ENCODE measurements at regions not wholly inside any gene's neighbourhood (a gene's known extent, or its start where the extent isn't known, plus 50 kb on each side); places are given as distances from the start of the nearest gene placed in this dataset.
"Not testable (repeated sequence)": the region's sequence is repeated elsewhere in the genome, so short reads cannot be mapped to it uniquely, and the experiment has no call there.

- TF ChIP-seq PAX5 (IDR thresholded peaks at IDR 0.05; ENCODE audit: insufficient read depth, low read length, severe bottlenecking): no peak
- TF ChIP-seq POU2F2 (IDR thresholded peaks at IDR 0.05; ENCODE audit: low read depth, low read length): no peak
- no peak for TF ChIP-seq POLR2AphosphoS5 (IDR thresholded peaks at IDR 0.05; ENCODE audit: low read depth, low read length)
- FAIRE-seq (no peak), DNase-seq (ENCODE audit: insufficient read length, low spot score) (no peak)
Observed at GRCh38 chr5:89067362-89067761, 184.4 kb upstream of the MEF2C start.

- TF ChIP-seq TAF1 (IDR thresholded peaks at IDR 0.05; ENCODE audit: low read depth, low read length): no peak
- TF ChIP-seq POLR2A (IDR thresholded peaks at IDR 0.05; ENCODE audit: low read depth, low read length): no peak
- TF ChIP-seq SPI1 (IDR thresholded peaks at IDR 0.05; ENCODE audit: low read depth, low read length): no peak
- TF ChIP-seq PAX5 (IDR thresholded peaks at IDR 0.05; ENCODE audit: insufficient read depth, low read length, severe bottlenecking): no peak
- no peak for TF ChIP-seq POLR2AphosphoS5 (IDR thresholded peaks at IDR 0.05; ENCODE audit: low read depth, low read length)
- TF ChIP-seq POU2F2 (IDR thresholded peaks at IDR 0.05; ENCODE audit: low read depth, low read length): no peak
- DNase-seq (ENCODE audit: insufficient read length, low spot score) (no peak), FAIRE-seq (peak; percentile 16)
Observed at GRCh38 chr5:89065919-89066318, 182.9 kb upstream of the MEF2C start.

GRCh38 chr5:89064736-89065135 lies 181.8 kb upstream of the MEF2C start:
- TF ChIP-seq TAF1 (IDR thresholded peaks at IDR 0.05; ENCODE audit: low read depth, low read length) (no peak), SPI1 (IDR thresholded peaks at IDR 0.05; ENCODE audit: low read depth, low read length) (no peak), PAX5 (IDR thresholded peaks at IDR 0.05; ENCODE audit: insufficient read depth, low read length, severe bottlenecking) (no peak), POU2F2 (IDR thresholded peaks at IDR 0.05; ENCODE audit: low read depth, low read length) (no peak), POLR2A (IDR thresholded peaks at IDR 0.05; ENCODE audit: low read depth, low read length) (no peak), POLR2AphosphoS5 (IDR thresholded peaks at IDR 0.05; ENCODE audit: low read depth, low read length) (no peak)
- DNase-seq (ENCODE audit: insufficient read length, low spot score) (no peak), FAIRE-seq (no peak)

- TF ChIP-seq POU2F2 (IDR thresholded peaks at IDR 0.05; ENCODE audit: low read depth, low read length): no peak
- no peak for TF ChIP-seq TAF1 (IDR thresholded peaks at IDR 0.05; ENCODE audit: low read depth, low read length)
- TF ChIP-seq POLR2A (IDR thresholded peaks at IDR 0.05; ENCODE audit: low read depth, low read length): no peak
- no peak for TF ChIP-seq POLR2AphosphoS5 (IDR thresholded peaks at IDR 0.05; ENCODE audit: low read depth, low read length)
- TF ChIP-seq PAX5 (IDR thresholded peaks at IDR 0.05; ENCODE audit: insufficient read depth, low read length, severe bottlenecking): no peak
- no peak for TF ChIP-seq SPI1 (IDR thresholded peaks at IDR 0.05; ENCODE audit: low read depth, low read length)
- no peak for DNase-seq (ENCODE audit: insufficient read length, low spot score)
- FAIRE-seq: no peak
Observed at GRCh38 chr5:89064054-89064453, 181.1 kb upstream of the MEF2C start.

- no peak for DNase-seq (ENCODE audit: insufficient read length, low spot score)
- FAIRE-seq: no peak
- TF ChIP-seq POLR2AphosphoS5 (IDR thresholded peaks at IDR 0.05; ENCODE audit: low read depth, low read length) (no peak), POU2F2 (IDR thresholded peaks at IDR 0.05; ENCODE audit: low read depth, low read length) (no peak), TAF1 (IDR thresholded peaks at IDR 0.05; ENCODE audit: low read depth, low read length) (no peak), PAX5 (IDR thresholded peaks at IDR 0.05; ENCODE audit: insufficient read depth, low read length, severe bottlenecking) (no peak), POLR2A (IDR thresholded peaks at IDR 0.05; ENCODE audit: low read depth, low read length) (no peak), SPI1 (IDR thresholded peaks at IDR 0.05; ENCODE audit: low read depth, low read length) (no peak)
Observed at GRCh38 chr5:89060768-89061167, 177.8 kb upstream of the MEF2C start.

GRCh38 chr5:89059274-89059673 lies 176.3 kb upstream of the MEF2C start:
- TF ChIP-seq SPI1 (IDR thresholded peaks at IDR 0.05; ENCODE audit: low read depth, low read length): no peak
- TF ChIP-seq PAX5 (IDR thresholded peaks at IDR 0.05; ENCODE audit: insufficient read depth, low read length, severe bottlenecking): no peak
- TF ChIP-seq POU2F2 (IDR thresholded peaks at IDR 0.05; ENCODE audit: low read depth, low read length): no peak
- no peak for TF ChIP-seq POLR2AphosphoS5 (IDR thresholded peaks at IDR 0.05; ENCODE audit: low read depth, low read length)
- no peak for TF ChIP-seq TAF1 (IDR thresholded peaks at IDR 0.05; ENCODE audit: low read depth, low read length)
- TF ChIP-seq POLR2A (IDR thresholded peaks at IDR 0.05; ENCODE audit: low read depth, low read length): no peak
- no peak for DNase-seq (ENCODE audit: insufficient read length, low spot score)
- no peak for FAIRE-seq

GRCh38 chr5:89055695-89056085 lies 172.7 kb upstream of the MEF2C start:
- TF ChIP-seq PAX5 (IDR thresholded peaks at IDR 0.05; ENCODE audit: insufficient read depth, low read length, severe bottlenecking) (no peak), TAF1 (IDR thresholded peaks at IDR 0.05; ENCODE audit: low read depth, low read length) (no peak), POLR2A (IDR thresholded peaks at IDR 0.05; ENCODE audit: low read depth, low read length) (no peak), SPI1 (IDR thresholded peaks at IDR 0.05; ENCODE audit: low read depth, low read length) (no peak), POLR2AphosphoS5 (IDR thresholded peaks at IDR 0.05; ENCODE audit: low read depth, low read length) (no peak), POU2F2 (IDR thresholded peaks at IDR 0.05; ENCODE audit: low read depth, low read length) (no peak)
- DNase-seq (ENCODE audit: insufficient read length, low spot score) (no peak), FAIRE-seq (no peak)

GRCh38 chr5:89055015-89055694 lies 172.2 kb upstream of the MEF2C start:
- no peak for DNase-seq (ENCODE audit: insufficient read length, low spot score)
- FAIRE-seq: no peak
- TF ChIP-seq POU2F2 (IDR thresholded peaks at IDR 0.05; ENCODE audit: low read depth, low read length): no peak
- TF ChIP-seq POLR2A (IDR thresholded peaks at IDR 0.05; ENCODE audit: low read depth, low read length): no peak
- TF ChIP-seq TAF1 (IDR thresholded peaks at IDR 0.05; ENCODE audit: low read depth, low read length): no peak
- TF ChIP-seq SPI1 (IDR thresholded peaks at IDR 0.05; ENCODE audit: low read depth, low read length): no peak
- TF ChIP-seq POLR2AphosphoS5 (IDR thresholded peaks at IDR 0.05; ENCODE audit: low read depth, low read length): no peak
- TF ChIP-seq PAX5 (IDR thresholded peaks at IDR 0.05; ENCODE audit: insufficient read depth, low read length, severe bottlenecking): no peak

GRCh38 chr5:89053547-89053946 lies 170.6 kb upstream of the MEF2C start:
- TF ChIP-seq POLR2AphosphoS5 (IDR thresholded peaks at IDR 0.05; ENCODE audit: low read depth, low read length): no peak
- no peak for TF ChIP-seq POU2F2 (IDR thresholded peaks at IDR 0.05; ENCODE audit: low read depth, low read length)
- TF ChIP-seq PAX5 (IDR thresholded peaks at IDR 0.05; ENCODE audit: insufficient read depth, low read length, severe bottlenecking): no peak
- TF ChIP-seq SPI1 (IDR thresholded peaks at IDR 0.05; ENCODE audit: low read depth, low read length): no peak
- TF ChIP-seq POLR2A (IDR thresholded peaks at IDR 0.05; ENCODE audit: low read depth, low read length): no peak
- DNase-seq (ENCODE audit: insufficient read length, low spot score) (no peak), FAIRE-seq (no peak)

- FAIRE-seq; DNase-seq (ENCODE audit: insufficient read length, low spot score): not testable (repeated sequence)
Observed at GRCh38 chr5:89050062-89050461, 167.1 kb upstream of the MEF2C start.
